Thyroid gland (tissue), 4 donors: ENCODE measurements at regions not wholly inside any gene's neighbourhood (a gene's known extent, or its start where the extent isn't known, plus 50 kb on each side); places are given as distances from the start of the nearest gene placed in this dataset.

ENCODE experiments used
- CTCF ChIP-seq, 6 experiments: fragments of 200-600 bp in 3 of 6; fragments of 450-650 bp in 3 of 6; sonication (generic) in 3 of 6; IDR thresholded peaks; one replicate each; pipeline ENCODE4 v1.5.1; 2016 to 2019; ENCODE audit warnings: antibody characterized with exemption in 6 of 6, mild to moderate bottlenecking in 2 of 6, inconsistent platforms in 1 of 6, moderate library complexity in 1 of 6
- POLR2A ChIP-seq, 2 donors: fragments of 450-650 bp; IDR thresholded peaks; one replicate each; pipeline ENCODE4 v1.6.1; 2017; ENCODE audit warnings: antibody characterized with exemption in 2 of 2, mild to moderate bottlenecking in 2 of 2, moderate library complexity in 1 of 2

GRCh38 chr3:59576606-59577005 lies 526.8 kb upstream of the CFAP20DC start:
- TF ChIP-seq CTCF (IDR thresholded peaks at IDR 0.05) (no peak), POLR2A (IDR thresholded peaks at IDR 0.05) (no peak)
